ENCODE measurements at regions not wholly inside any gene's neighbourhood (a gene's known extent, or its start where the extent isn't known, plus 50 kb on each side); places are given as distances from the start of the nearest gene placed in this dataset.

DNA sequence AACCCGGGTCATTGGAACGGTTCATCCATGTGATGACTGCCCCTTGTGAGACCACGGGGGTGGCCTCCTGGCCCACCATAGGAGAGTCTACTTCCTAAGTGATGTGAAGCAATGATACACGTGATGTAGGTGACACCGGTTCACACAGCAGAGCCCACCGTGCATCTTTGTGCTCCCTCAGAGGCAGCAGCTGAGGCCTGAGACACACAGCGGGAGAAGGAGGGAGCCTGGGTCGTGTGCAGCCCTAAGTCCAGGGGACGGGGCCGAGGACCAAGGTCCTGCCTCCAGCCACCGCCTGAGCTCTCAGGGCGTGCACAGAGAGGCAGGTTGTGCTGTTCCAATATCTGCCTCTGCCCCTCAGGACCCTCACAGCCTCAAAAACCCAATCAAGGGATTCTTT, 377.2 kb upstream of the SALL3 start:
- H3K4me3 ChIP-seq = no peak overlapping the region
- no peaks in the 10 kb centered on the region for H3K27me3 ChIP-seq
- no peaks in the 10 kb centered on the region for H3K36me3 ChIP-seq
- DNase-seq = no peak
- no peak for TF ChIP-seq POLR2A (IDR thresholded peaks at IDR 0.05)
- TF ChIP-seq, protein P1, sequence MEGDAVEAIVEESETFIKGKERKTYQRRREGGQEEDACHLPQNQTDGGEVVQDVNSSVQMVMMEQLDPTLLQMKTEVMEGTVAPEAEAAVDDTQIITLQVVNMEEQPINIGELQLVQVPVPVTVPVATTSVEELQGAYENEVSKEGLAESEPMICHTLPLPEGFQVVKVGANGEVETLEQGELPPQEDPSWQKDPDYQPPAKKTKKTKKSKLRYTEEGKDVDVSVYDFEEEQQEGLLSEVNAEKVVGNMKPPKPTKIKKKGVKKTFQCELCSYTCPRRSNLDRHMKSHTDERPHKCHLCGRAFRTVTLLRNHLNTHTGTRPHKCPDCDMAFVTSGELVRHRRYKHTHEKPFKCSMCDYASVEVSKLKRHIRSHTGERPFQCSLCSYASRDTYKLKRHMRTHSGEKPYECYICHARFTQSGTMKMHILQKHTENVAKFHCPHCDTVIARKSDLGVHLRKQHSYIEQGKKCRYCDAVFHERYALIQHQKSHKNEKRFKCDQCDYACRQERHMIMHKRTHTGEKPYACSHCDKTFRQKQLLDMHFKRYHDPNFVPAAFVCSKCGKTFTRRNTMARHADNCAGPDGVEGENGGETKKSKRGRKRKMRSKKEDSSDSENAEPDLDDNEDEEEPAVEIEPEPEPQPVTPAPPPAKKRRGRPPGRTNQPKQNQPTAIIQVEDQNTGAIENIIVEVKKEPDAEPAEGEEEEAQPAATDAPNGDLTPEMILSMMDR (IDR thresholded peaks at IDR 0.05) = no peak
- H3K9me3 ChIP-seq = peaks cover 0 to 10% (median 0%) of the 10 kb centered on the region in 4 donors
- no peak overlapping the region for H3K27ac ChIP-seq
- no peaks in the 10 kb centered on the region for H3K4me1 ChIP-seq

DNA sequence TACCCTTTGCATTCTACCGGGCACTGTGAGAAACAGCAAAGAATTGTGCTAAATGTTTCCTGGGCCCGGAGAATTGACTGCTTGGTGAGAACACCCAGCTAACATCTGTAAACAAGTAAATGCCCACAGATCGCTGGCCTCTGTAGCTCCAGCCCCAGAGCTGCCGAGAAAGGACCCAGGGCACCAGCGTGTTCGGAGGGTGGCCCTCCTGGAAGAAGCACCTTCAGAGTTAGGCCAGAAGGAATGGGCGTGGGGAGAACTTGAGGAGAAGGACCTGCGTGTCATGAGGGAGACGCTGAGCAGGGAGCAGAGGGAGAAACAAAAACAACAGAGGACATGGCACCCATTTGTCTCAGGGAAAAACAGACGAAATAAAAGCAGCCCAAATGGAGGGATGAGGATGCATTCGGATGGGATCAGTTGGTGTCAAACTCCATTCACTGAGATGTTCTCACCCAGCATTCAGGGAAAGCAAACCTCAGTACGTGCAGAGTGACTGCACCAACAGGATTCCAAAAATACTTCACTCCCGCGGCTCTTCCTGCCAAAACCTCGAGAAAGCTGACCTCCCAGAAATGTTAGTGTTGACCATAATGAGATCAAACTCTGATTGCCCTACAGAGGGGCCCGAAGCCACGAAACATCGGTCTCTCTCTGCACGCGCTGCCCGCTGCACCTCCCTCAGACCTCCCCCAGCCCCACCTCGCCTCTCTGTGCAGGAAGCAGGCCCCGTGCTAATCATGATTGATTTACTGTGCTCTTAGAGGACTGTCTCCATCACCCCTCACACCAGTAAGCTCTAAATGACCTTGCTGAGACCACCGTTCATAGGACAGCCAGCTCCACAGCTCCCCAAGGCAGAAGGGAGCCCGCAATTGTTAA, 376.3 kb upstream of the SALL3 start:
- DNase-seq = no peak
- Histone ChIP-seq H3K36me3 (no peaks in the 10 kb centered on the region), H3K27ac (no peak overlapping the region), H3K4me1 (no peaks in the 10 kb centered on the region), H3K4me3 (no peak overlapping the region), H3K27me3 (no peaks in the 10 kb centered on the region), H3K9me3 (peaks cover 0 to 10% (median 0%) of the 10 kb centered on the region in 4 donors)
- no peak for TF ChIP-seq POLR2A (IDR thresholded peaks at IDR 0.05)
- TF ChIP-seq, protein P1 (IDR thresholded peaks at IDR 0.05) = no peak

DNA sequence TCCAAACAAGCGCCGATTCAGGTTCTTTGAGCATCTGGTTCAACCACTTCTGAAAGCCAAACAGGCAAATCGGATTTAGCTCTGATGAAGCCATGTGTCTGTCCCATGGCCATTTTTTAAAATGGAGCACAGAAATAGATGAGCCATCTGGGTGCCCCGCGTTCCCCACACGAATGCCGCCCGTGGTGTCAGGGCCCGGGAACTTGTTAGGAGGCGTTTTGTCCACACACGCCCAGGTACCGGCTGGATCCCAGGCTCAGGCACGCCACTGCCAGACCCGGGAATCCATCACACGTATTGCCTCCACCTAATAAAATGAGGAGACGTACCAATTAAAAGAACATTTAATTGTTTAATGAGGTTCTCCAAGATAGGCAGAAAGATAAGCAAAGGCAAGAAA, 374.4 kb upstream of the SALL3 start:
- TF ChIP-seq, protein P1 (IDR thresholded peaks at IDR 0.05) = no peak
- no peak for TF ChIP-seq POLR2A (IDR thresholded peaks at IDR 0.05)
- Histone ChIP-seq H3K4me3 (no peak overlapping the region), H3K27ac (no peak overlapping the region), H3K4me1 (no peaks in the 10 kb centered on the region), H3K27me3 (no peaks in the 10 kb centered on the region), H3K9me3 (peaks cover 0 to 6% (median 0%) of the 10 kb centered on the region in 4 donors), H3K36me3 (no peaks in the 10 kb centered on the region)
- DNase-seq = no peak

DNA sequence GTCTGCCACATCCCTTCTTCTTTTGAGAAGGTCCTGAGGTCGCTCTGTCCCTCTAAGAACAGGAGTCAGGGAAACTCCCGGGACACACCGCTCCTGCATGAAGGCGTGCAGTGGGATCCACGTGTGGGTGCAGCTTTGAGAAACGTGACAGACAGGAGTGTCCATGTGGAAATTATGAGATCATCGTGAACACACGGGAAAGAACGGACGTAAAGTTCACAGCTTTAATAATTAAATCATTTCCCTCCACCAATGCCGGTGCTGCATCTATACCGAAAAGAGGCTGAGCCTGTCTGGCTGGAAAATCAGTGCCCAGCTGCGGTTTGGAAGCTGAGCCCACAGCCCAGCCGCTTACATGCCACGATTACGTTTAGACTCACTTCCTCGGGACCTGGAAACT, 372.4 kb upstream of the SALL3 start:
- Histone ChIP-seq H3K4me3 (no peak overlapping the region), H3K9me3 (no peaks in the 10 kb centered on the region), H3K36me3 (no peaks in the 10 kb centered on the region), H3K4me1 (no peaks in the 10 kb centered on the region), H3K27me3 (no peaks in the 10 kb centered on the region), H3K27ac (no peak overlapping the region)
- TF ChIP-seq, protein P1 (IDR thresholded peaks at IDR 0.05) = no peak
- TF ChIP-seq POLR2A (IDR thresholded peaks at IDR 0.05) = no peak
- no peak for DNase-seq

DNA sequence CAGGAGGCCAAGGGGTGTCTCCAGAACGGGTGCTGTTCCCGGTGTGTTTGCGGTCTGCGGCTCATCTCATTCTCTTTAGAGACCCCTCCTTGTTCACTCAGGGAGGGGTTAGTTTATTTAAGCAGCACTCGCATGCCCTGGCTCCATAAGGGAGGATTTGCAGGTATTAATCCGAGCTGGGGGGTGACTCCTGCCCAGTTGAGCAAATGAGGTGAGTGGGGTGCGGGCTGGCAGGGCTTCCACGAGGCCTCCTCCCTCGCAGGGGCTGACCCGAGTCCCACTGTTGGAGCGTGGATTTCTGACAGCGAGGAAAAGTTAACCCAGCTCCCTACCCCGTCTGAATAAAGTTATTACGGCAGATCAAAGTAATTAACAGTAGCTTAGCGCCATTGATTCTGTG, 371.8 kb upstream of the SALL3 start:
- no peak for DNase-seq
- no peak overlapping the region for H3K27ac ChIP-seq

More for the DNA sequence above, 371.8 kb upstream of the SALL3 start:
- TF ChIP-seq, protein P1 (IDR thresholded peaks at IDR 0.05) = no peak
- TF ChIP-seq POLR2A (IDR thresholded peaks at IDR 0.05) = no peak
- no peaks in the 10 kb centered on the region for H3K27me3 ChIP-seq
- H3K9me3 ChIP-seq = no peaks in the 10 kb centered on the region
- no peaks in the 10 kb centered on the region for H3K4me1 ChIP-seq
- no peaks in the 10 kb centered on the region for H3K36me3 ChIP-seq
- no peak overlapping the region for H3K4me3 ChIP-seq
